ENCODE measurements at regions not wholly inside any gene's neighbourhood (a gene's known extent, or its start where the extent isn't known, plus 50 kb on each side); places are given as distances from the start of the nearest gene placed in this dataset.

DNA sequence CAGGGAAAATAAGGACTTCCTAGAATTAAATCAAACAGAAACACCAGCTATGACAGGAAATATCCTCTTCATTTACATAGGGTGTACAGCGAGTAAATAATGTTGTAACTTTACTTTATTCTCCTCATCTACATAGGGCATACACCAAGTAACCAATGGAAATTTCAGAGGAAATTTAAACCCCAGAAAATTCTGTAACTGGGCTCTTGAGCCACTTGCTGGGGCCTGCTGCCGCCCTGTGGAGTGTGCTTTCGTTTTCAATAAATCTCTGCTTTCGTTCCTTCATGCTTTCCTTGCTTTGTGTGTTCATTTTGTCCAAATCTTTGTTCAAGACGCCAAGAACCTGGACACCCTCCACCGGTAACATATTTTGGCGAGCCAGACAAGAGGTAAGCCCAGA is 990.4 kb upstream of the CADM2 start:
- Histone ChIP-seq H2AFZ (ENCODE audit: low read length) (no peak overlapping the region), H3K9me3 (ENCODE audit: low read length) (no peaks in the 10 kb centered on the region), H3K36me3 (ENCODE audit: insufficient read depth, low read length) (no peaks in the 10 kb centered on the region), H3K79me2 (ENCODE audit: insufficient read depth, low read length) (no peaks in the 10 kb centered on the region), H3K4me2 (ENCODE audit: low read length) (no peak overlapping the region), H3K4me1 (ENCODE audit: insufficient read depth, low read length, severe bottlenecking) (no peaks in the 10 kb centered on the region), H4K20me1 (ENCODE audit: insufficient read depth, low read length) (no peaks in the 10 kb centered on the region), H3K27me3 (ENCODE audit: insufficient read depth, low read length) (no peaks in the 10 kb centered on the region), H3F3A (ENCODE audit: insufficient read depth, low read length) (no peaks in the 10 kb centered on the region), H3K9ac (ENCODE audit: low read length) (no peak overlapping the region), H3K4me3 (ENCODE audit: low read depth, low read length, poor library complexity, severe bottlenecking) (no peak overlapping the region), H3K9me2 (ENCODE audit: low read depth, low read length) (no peaks in the 10 kb centered on the region), H3K27ac (ENCODE audit: low read depth, low read length, poor library complexity, severe bottlenecking) (no peak overlapping the region)
- TF ChIP-seq CTCF (IDR thresholded peaks at IDR 0.05; ENCODE audit: low read length) (no peak), EZH2 (IDR thresholded peaks at IDR 0.05; ENCODE audit: borderline replicate concordance, low read length) (no peak)

- H3K4me3 ChIP-seq (ENCODE audit: low read depth, low read length, poor library complexity, severe bottlenecking) = no peak overlapping the region
- H2AFZ ChIP-seq (ENCODE audit: low read length) = no peak overlapping the region
- H3K9me2 ChIP-seq (ENCODE audit: low read depth, low read length) = no peaks in the 10 kb centered on the region
- H3K4me2 ChIP-seq (ENCODE audit: low read length) = no peak overlapping the region
- H3K36me3 ChIP-seq (ENCODE audit: insufficient read depth, low read length) = no peaks in the 10 kb centered on the region
- H3K9ac ChIP-seq (ENCODE audit: low read length) = no peak overlapping the region
- H3K9me3 ChIP-seq (ENCODE audit: low read length) = no peaks in the 10 kb centered on the region
- no peaks in the 10 kb centered on the region for H3K79me2 ChIP-seq (ENCODE audit: insufficient read depth, low read length)
- no peaks in the 10 kb centered on the region for H3K4me1 ChIP-seq (ENCODE audit: insufficient read depth, low read length, severe bottlenecking)
- no peak overlapping the region for H3K27ac ChIP-seq (ENCODE audit: low read depth, low read length, poor library complexity, severe bottlenecking)
- no peaks in the 10 kb centered on the region for H3K27me3 ChIP-seq (ENCODE audit: insufficient read depth, low read length)
- no peaks in the 10 kb centered on the region for H3F3A ChIP-seq (ENCODE audit: insufficient read depth, low read length)
- TF ChIP-seq CTCF (IDR thresholded peaks at IDR 0.05; ENCODE audit: low read length) (no peak), EZH2 (IDR thresholded peaks at IDR 0.05; ENCODE audit: borderline replicate concordance, low read length) (no peak)
- H4K20me1 ChIP-seq (ENCODE audit: insufficient read depth, low read length) = no peaks in the 10 kb centered on the region
Measured at GRCh38 chr3:83971666-83972065, 987.1 kb upstream of the CADM2 start.

DNA sequence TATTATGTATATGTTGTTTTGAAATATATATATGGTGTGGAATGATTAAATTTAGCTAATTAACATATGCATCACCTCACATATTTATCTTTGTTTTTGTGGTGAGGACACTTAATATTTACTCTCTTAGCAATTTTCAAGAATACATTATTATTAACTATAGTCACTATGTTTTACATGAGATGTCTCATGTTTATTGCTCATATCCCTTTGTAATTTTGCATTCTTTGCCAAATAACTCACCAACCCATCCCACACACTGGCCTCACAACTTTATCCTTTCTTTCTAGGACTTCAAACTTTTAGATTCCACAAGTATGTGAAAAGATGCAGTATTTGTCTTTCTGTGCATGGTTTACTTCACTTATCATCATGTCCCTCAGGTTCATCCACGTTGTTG is 950.2 kb upstream of the CADM2 start:
- Histone ChIP-seq H2AFZ (ENCODE audit: low read length) (no peak overlapping the region), H3K36me3 (ENCODE audit: insufficient read depth, low read length) (no peaks in the 10 kb centered on the region), H3K4me2 (ENCODE audit: low read length) (no peak overlapping the region), H4K20me1 (ENCODE audit: insufficient read depth, low read length) (no peaks in the 10 kb centered on the region), H3K4me3 (ENCODE audit: low read depth, low read length, poor library complexity, severe bottlenecking) (no peak overlapping the region), H3K9ac (ENCODE audit: low read length) (no peak overlapping the region), H3F3A (ENCODE audit: insufficient read depth, low read length) (no peaks in the 10 kb centered on the region), H3K27ac (ENCODE audit: low read depth, low read length, poor library complexity, severe bottlenecking) (no peak overlapping the region), H3K9me3 (ENCODE audit: low read length) (no peaks in the 10 kb centered on the region), H3K79me2 (ENCODE audit: insufficient read depth, low read length) (no peaks in the 10 kb centered on the region), H3K9me2 (ENCODE audit: low read depth, low read length) (peaks cover 3% of the 10 kb centered on the region; the same call in 1 of the 2 replicates), H3K4me1 (ENCODE audit: insufficient read depth, low read length, severe bottlenecking) (no peaks in the 10 kb centered on the region), H3K27me3 (ENCODE audit: insufficient read depth, low read length) (no peaks in the 10 kb centered on the region)
- TF ChIP-seq EZH2 (IDR thresholded peaks at IDR 0.05; ENCODE audit: borderline replicate concordance, low read length) (no peak), CTCF (IDR thresholded peaks at IDR 0.05; ENCODE audit: low read length) (no peak)

All from OCI-LY1 (cell line).